GM10248 (cell line): ENCODE measurements at regions not wholly inside any gene's neighbourhood (a gene's known extent, or its start where the extent isn't known, plus 50 kb on each side); places are given as distances from the start of the nearest gene placed in this dataset.

Experiments
- CTCF ChIA-PET: fragments of 300-600 bp; sonication (Branson Sonifier 250); formaldehyde crosslinking; extraction: SDS; loops from one replicate; lab custom pipeline; 2021; ENCODE audit warnings: antibody characterized with exemption; lab: Yijun Ruan, JAX
- POLR2A ChIA-PET: fragments of 350-650 bp; sonication (Branson Sonifier 250); formaldehyde crosslinking; extraction: SDS; loops from one replicate; lab custom pipeline; 2020; ENCODE audit warnings: antibody characterized with exemption; lab: Yijun Ruan, JAX
- DNase-seq: peaks from one replicate; pipeline ENCODE4 v3.0.0; 2012; ENCODE audit errors: extremely low spot score
- TF ChIP-seq, protein P1 (sequence below): IDR thresholded peaks from 2 replicates; pipeline ENCODE4 v1.5.1; 2012; ENCODE audit warnings: mild to moderate bottlenecking, low read depth; ENCODE audit errors: extremely low read depth, missing control alignments, control extremely low read depth

DNA sequence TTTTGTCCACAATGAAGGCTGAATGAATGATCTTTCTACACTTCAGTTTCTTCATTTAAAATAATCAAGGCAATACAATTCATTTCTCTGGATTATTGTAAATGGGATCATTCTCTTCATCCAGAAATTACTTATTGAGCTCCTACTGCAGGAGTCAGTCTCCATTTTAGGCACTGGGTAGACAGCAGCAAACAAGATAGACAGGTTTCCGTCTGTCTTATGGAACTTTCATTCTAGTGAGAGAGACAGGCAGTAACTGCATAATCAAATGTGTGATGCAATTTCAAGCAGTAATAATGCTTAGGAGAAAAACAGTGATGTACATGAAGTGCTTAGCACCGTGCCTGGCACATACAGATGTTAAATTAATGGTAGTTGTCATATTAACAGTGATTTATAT, 118.9 kb downstream of the SUDS3 start:
- CTCF ChIA-PET, result no interaction called here
- POLR2A ChIA-PET, result no interaction called here
- TF ChIP-seq, protein P1, sequence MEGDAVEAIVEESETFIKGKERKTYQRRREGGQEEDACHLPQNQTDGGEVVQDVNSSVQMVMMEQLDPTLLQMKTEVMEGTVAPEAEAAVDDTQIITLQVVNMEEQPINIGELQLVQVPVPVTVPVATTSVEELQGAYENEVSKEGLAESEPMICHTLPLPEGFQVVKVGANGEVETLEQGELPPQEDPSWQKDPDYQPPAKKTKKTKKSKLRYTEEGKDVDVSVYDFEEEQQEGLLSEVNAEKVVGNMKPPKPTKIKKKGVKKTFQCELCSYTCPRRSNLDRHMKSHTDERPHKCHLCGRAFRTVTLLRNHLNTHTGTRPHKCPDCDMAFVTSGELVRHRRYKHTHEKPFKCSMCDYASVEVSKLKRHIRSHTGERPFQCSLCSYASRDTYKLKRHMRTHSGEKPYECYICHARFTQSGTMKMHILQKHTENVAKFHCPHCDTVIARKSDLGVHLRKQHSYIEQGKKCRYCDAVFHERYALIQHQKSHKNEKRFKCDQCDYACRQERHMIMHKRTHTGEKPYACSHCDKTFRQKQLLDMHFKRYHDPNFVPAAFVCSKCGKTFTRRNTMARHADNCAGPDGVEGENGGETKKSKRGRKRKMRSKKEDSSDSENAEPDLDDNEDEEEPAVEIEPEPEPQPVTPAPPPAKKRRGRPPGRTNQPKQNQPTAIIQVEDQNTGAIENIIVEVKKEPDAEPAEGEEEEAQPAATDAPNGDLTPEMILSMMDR, result no peak
- DNase-seq, result no peak

DNA sequence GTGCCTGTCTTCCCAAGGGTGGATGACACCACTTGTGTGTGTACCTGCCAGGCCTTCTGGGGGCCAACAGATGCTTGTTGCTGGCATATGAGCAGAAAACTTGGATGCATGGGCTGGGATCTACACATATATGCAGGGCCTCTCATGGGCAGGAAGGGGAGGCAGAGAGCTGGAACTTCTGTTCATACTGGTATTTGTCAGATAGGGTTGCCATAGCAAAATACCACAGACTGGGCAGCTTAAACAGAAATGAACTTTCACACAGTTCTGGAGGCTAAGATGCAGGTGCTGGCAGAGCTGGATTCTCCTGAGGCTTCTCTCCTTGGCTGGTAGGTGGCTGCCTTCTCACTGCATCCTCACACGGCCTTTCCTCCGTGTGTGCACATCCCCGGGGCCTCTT, 121.8 kb downstream of the SUDS3 start:
- ChIA-PET CTCF (no interaction called here), POLR2A (no interaction called here)
- TF ChIP-seq, protein P1, result no peak
- no peak for DNase-seq

DNA sequence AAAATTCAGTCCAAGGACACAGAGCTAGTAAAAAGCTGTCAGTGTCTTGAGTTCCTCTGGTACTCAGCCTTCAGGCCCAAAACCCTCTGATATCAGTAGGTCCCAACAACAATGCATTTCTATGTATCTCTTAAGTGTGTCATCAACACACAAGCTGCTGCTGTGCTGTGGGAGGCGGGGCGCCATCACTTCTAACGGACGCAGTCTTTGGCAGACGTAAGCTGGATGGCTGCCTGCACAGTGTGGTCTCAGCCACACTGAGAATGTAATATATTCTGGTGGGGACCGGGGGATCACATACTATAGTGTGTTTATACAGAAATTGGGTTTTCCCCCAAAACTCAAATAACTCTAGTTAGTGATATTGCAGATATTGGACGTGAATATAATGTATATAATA, 123.9 kb downstream of the SUDS3 start:
- CTCF ChIA-PET, result interaction anchor here (1.3 kb wide), 1 partner anchor 9 kb away, joined by 4 read pairs; no protein-coding TSS in a partner anchor
- TF ChIP-seq, protein P1, result no peak
- POLR2A ChIA-PET, result no interaction called here

DNA sequence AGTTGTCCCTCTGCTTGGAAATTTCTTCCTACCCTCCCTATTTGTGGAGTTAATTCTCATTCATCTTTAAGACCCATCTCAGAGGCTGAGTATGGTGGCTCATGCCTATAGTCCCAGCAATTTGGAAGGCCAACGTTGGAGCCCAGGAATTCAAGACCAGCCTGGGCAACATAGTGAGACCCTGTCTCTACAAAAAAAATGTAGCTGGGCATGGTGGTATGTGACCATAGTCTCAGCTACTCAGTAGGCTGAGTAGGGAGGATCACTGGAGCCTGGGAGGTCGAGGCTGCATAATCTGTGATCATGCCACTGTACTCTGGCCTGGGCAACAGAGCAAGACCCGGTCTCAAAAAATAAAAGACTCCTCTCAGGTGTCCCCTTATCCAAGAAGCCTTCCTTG, 125.1 kb downstream of the SUDS3 start:
- CTCF ChIA-PET, result no interaction called here

More for the DNA sequence above, 123.9 kb downstream of the SUDS3 start:
- DNase-seq, result no peak

DNA sequence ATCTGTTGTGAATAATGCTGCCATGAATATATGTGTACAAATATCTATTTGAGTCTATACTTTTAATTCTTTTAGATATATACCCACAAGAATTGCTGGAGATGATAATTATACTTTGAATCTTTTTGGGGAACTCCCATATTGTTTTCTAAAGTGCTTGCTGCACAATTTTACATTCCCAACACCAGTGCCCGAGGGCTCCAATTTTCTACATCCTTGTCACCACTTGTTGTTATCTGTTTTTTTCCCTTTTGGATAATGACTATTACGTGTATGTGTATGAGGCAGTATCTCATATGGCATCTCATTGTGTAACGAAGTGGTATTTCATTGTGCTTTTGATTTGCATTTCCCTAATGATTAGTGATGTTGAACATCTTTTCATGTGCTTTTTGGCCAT, 127.1 kb downstream of the SUDS3 start:
- ChIA-PET POLR2A (no interaction called here), CTCF (no interaction called here)
- no peak for DNase-seq
- TF ChIP-seq, protein P1, result no peak

More for the DNA sequence above, 125.1 kb downstream of the SUDS3 start:
- no peak for DNase-seq
- POLR2A ChIA-PET, result no interaction called here
- TF ChIP-seq, protein P1, result no peak

DNA sequence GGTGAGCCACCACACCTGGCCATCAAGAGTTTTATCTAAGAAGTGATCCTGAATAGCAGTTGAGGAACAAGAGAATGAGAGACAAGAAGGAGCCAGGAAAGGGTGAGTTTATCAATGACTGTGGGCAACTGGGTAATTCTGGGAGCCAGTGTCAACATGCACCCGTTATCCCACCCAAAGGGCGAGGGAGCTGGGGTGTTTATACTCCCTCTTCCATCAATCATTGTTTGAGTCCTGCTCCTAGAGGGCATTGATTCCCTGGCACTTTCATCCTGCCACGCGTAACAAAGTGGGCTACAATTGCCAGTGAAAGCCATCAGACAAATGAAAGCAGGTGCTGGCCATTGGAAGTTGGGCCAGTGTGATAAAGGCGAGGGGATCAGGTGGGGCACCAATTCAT, 136.3 kb downstream of the SUDS3 start:
- TF ChIP-seq, protein P1, result no peak
- ChIA-PET CTCF (no interaction called here), POLR2A (no interaction called here)
- DNase-seq, result no peak

DNA sequence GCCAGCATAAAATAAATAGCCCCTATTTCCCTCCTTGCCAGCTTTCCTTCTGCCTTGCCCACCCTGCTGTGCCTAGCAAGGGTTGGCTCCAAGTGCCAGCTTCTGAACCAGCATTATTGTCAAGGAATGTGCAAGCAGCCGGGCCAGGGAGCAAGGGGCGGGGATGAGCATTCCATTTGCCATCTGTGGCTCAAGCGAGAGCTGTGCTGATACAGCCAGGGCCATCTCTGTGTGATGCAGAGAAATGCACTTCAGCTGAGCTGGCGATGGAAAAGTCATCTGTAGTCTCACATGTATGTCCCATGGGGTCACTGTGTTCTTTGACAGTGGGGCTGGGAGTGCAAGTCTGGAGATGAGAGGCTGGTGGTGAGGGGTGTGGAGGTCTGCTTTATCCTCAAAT, 137.3 kb downstream of the SUDS3 start:
- CTCF ChIA-PET, result no interaction called here
- POLR2A ChIA-PET, result no interaction called here

More for the DNA sequence above, 137.3 kb downstream of the SUDS3 start:
- TF ChIP-seq, protein P1, result no peak
- no peak for DNase-seq
